ENCODE measurements at regions not wholly inside any gene's neighbourhood (a gene's known extent, or its start where the extent isn't known, plus 50 kb on each side); places are given as distances from the start of the nearest gene placed in this dataset.
"Not testable (repeated sequence)": the region's sequence is repeated elsewhere in the genome, so short reads cannot be mapped to it uniquely, and the experiment has no call there.

- Mint-ChIP-seq H3K4me1 (ENCODE audit: unreplicated experiment) (no peaks in the 10 kb centered on the region), H3K36me3 (ENCODE audit: unreplicated experiment) (no peaks in the 10 kb centered on the region), H3K27ac (ENCODE audit: unreplicated experiment) (no peak overlapping the region), H3K9me3 (ENCODE audit: unreplicated experiment) (peaks cover 5% of the 10 kb centered on the region), H3K27me3 (ENCODE audit: unreplicated experiment) (peaks cover 2% of the 10 kb centered on the region), H3K4me3 (ENCODE audit: unreplicated experiment) (no peak overlapping the region)
- DNase-seq (ENCODE audit: extremely low spot score, unreplicated experiment), result no peak
- no peak for TF ChIP-seq CTCF (IDR thresholded peaks at IDR 0.05)
Observed at GRCh38 chr6:835476-836160, 142.7 kb upstream of the EXOC2 start.

- Mint-ChIP-seq H3K36me3 (ENCODE audit: unreplicated experiment) (no peaks in the 10 kb centered on the region), H3K27ac (ENCODE audit: unreplicated experiment) (no peak overlapping the region), H3K9me3 (ENCODE audit: unreplicated experiment) (peaks cover 11% of the 10 kb centered on the region), H3K4me3 (ENCODE audit: unreplicated experiment) (no peak overlapping the region), H3K4me1 (ENCODE audit: unreplicated experiment) (no peaks in the 10 kb centered on the region), H3K27me3 (ENCODE audit: unreplicated experiment) (peaks cover 2% of the 10 kb centered on the region)
- TF ChIP-seq CTCF (IDR thresholded peaks at IDR 0.05), result no peak
- no peak for DNase-seq (ENCODE audit: extremely low spot score, unreplicated experiment)
Observed at GRCh38 chr6:834866-835265, 141.9 kb upstream of the EXOC2 start.

- Mint-ChIP-seq H3K4me3 (ENCODE audit: unreplicated experiment) (no peak overlapping the region), H3K27ac (ENCODE audit: unreplicated experiment) (no peak overlapping the region), H3K36me3 (ENCODE audit: unreplicated experiment) (no peaks in the 10 kb centered on the region)
Observed at GRCh38 chr6:834190-834589, 141.3 kb upstream of the EXOC2 start.

GRCh38 chr6:832804-833203, 139.9 kb upstream of the EXOC2 start:
- H3K27me3 Mint-ChIP-seq (ENCODE audit: unreplicated experiment); H3K4me1 Mint-ChIP-seq (ENCODE audit: unreplicated experiment); H3K27ac Mint-ChIP-seq (ENCODE audit: unreplicated experiment); H3K4me3 Mint-ChIP-seq (ENCODE audit: unreplicated experiment); DNase-seq (ENCODE audit: extremely low spot score, unreplicated experiment); H3K36me3 Mint-ChIP-seq (ENCODE audit: unreplicated experiment): not testable (repeated sequence)
- H3K9me3 Mint-ChIP-seq (ENCODE audit: unreplicated experiment), result peaks cover 11% of the 10 kb centered on the region

More at GRCh38 chr6:834190-834589, 141.3 kb upstream of the EXOC2 start:
- H3K9me3 Mint-ChIP-seq (ENCODE audit: unreplicated experiment), result peaks cover 11% of the 10 kb centered on the region
- no peak for TF ChIP-seq CTCF (IDR thresholded peaks at IDR 0.05)
- no peak for DNase-seq (ENCODE audit: extremely low spot score, unreplicated experiment)
- H3K27me3 Mint-ChIP-seq (ENCODE audit: unreplicated experiment), result peaks cover 2% of the 10 kb centered on the region
- no peaks in the 10 kb centered on the region for H3K4me1 Mint-ChIP-seq (ENCODE audit: unreplicated experiment)

- Mint-ChIP-seq H3K27me3 (ENCODE audit: unreplicated experiment) (no peaks in the 10 kb centered on the region), H3K9me3 (ENCODE audit: unreplicated experiment) (peaks cover 17% of the 10 kb centered on the region), H3K4me3 (ENCODE audit: unreplicated experiment) (no peak overlapping the region), H3K36me3 (ENCODE audit: unreplicated experiment) (no peaks in the 10 kb centered on the region), H3K27ac (ENCODE audit: unreplicated experiment) (no peak overlapping the region), H3K4me1 (ENCODE audit: unreplicated experiment) (no peaks in the 10 kb centered on the region)
- no peak for TF ChIP-seq CTCF (IDR thresholded peaks at IDR 0.05)
- DNase-seq (ENCODE audit: extremely low spot score, unreplicated experiment), result no peak
Observed at GRCh38 chr6:830667-831327, 137.9 kb upstream of the EXOC2 start.

Data from osteocyte (in vitro differentiated cells).